ENCODE measurements at regions not wholly inside any gene's neighbourhood (a gene's known extent, or its start where the extent isn't known, plus 50 kb on each side); places are given as distances from the start of the nearest gene placed in this dataset.

DNA sequence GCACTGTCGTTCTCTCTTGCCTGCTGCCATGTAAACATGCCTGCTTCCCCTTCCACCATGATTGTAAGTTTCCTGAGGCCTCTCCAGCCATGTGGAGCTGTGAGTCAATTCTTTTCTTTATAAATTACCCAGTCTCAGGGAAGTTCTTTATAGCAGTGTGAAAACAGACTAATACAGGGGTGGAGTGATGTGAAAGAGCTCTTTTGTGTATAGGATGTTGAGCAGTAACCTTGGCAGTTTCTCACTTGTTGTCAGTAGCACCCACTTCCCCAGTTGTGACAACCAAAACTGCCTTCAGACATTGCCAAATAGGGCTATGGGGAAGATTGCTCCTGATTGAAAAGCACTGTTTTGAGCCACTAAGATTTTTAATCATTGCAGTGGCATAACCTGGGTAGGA is 552.2 kb upstream of the ZNF462 start:
- TF ChIP-seq, protein P1, sequence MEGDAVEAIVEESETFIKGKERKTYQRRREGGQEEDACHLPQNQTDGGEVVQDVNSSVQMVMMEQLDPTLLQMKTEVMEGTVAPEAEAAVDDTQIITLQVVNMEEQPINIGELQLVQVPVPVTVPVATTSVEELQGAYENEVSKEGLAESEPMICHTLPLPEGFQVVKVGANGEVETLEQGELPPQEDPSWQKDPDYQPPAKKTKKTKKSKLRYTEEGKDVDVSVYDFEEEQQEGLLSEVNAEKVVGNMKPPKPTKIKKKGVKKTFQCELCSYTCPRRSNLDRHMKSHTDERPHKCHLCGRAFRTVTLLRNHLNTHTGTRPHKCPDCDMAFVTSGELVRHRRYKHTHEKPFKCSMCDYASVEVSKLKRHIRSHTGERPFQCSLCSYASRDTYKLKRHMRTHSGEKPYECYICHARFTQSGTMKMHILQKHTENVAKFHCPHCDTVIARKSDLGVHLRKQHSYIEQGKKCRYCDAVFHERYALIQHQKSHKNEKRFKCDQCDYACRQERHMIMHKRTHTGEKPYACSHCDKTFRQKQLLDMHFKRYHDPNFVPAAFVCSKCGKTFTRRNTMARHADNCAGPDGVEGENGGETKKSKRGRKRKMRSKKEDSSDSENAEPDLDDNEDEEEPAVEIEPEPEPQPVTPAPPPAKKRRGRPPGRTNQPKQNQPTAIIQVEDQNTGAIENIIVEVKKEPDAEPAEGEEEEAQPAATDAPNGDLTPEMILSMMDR (IDR thresholded peaks at IDR 0.05), result no peak
- TF ChIP-seq POLR2A (IDR thresholded peaks at IDR 0.05), result no peak
